SK-N-SH (cell line): ENCODE measurements at regions not wholly inside any gene's neighbourhood (a gene's known extent, or its start where the extent isn't known, plus 50 kb on each side); places are given as distances from the start of the nearest gene placed in this dataset.

Experiments
- CTCF ChIA-PET: fragments of 300-600, 350-600 bp; formaldehyde crosslinking; extraction: SDS; loops from one replicate; lab custom pipeline; 2021; lab: Yijun Ruan, JAX
- POLR2A ChIA-PET: fragments of 350-600 bp; sonication (Branson Sonifier 250); formaldehyde crosslinking; extraction: SDS; loops from one replicate; lab custom pipeline; 2020; ENCODE audit warnings: antibody characterized with exemption, inconsistent platforms; lab: Yijun Ruan, JAX
- DNase-seq: peaks from one replicate; pipeline ENCODE4 v3.0.0; 2012
- H2AFZ ChIP-seq: fragments of 200-600 bp; sonication (generic); 2 replicates; pipeline ENCODE4 v1.8.1; 2016; ENCODE audit warnings: antibody characterized with exemption, mild to moderate bottlenecking, low read depth
- H3F3A ChIP-seq: fragments of 200-600 bp; sonication (generic); replicated peaks from 2 replicates; pipeline ENCODE3; 2016; ENCODE audit warnings: antibody characterized with exemption, mild to moderate bottlenecking; ENCODE audit not compliant: insufficient read depth
- H3K27ac ChIP-seq, 2 experiments: fragments of 200-500 bp in 1 of 2; fragments of 200-600 bp in 1 of 2; sonication (Bioruptor generic) in 1 of 2; sonication (generic), shearing (Covaris generic) in 1 of 2; 2 replicates each; pipeline versions ENCODE4 v1.5.1 to v1.6.1; 2014 to 2016; ENCODE audit warnings: low read depth in 2 of 2, inconsistent platforms in 1 of 2, low read length in 1 of 2, mild to moderate bottlenecking in 1 of 2, mixed read lengths in 1 of 2
- H3K27me3 ChIP-seq: fragments of 200-600 bp; sonication (generic), shearing (Covaris generic); 2 replicates; pipeline ENCODE4 v1.6.1; 2016; ENCODE audit warnings: mixed run types; ENCODE audit not compliant: insufficient read depth
- H3K36me3 ChIP-seq, 2 experiments: fragments of 200-500 bp in 1 of 2; fragments of 200-600 bp in 1 of 2; sonication (Bioruptor generic) in 1 of 2; sonication (generic) in 1 of 2; replicated peaks in 1 of 2; 2 replicates each; pipeline versions ENCODE3 to v1.5.1; 2014 to 2016; ENCODE audit warnings: low read length in 1 of 2, mild to moderate bottlenecking in 1 of 2; ENCODE audit not compliant: insufficient read depth in 2 of 2, control insufficient read depth in 1 of 2
- H3K4me1 ChIP-seq, 2 experiments: fragments of 200-500 bp in 1 of 2; fragments of 200-600 bp in 1 of 2; sonication (Bioruptor generic) in 1 of 2; sonication (generic), shearing (Covaris generic) in 1 of 2; 2 replicates each; pipeline versions ENCODE4 v1.5.1 to v1.6.1; 2014 to 2016; ENCODE audit warnings: low read depth in 1 of 2, low read length in 1 of 2, mixed run types in 1 of 2; ENCODE audit not compliant: insufficient read depth in 2 of 2, control insufficient read depth in 1 of 2
- H3K4me2 ChIP-seq: fragments of 200-600 bp; sonication (generic), shearing (Covaris generic); 2 replicates; pipeline ENCODE4 v1.6.1; 2017; ENCODE audit warnings: mixed run types
- H3K4me3 ChIP-seq, 2 experiments: fragments of 200-500 bp in 1 of 2; fragments of 200-600 bp in 1 of 2; sonication (Bioruptor generic) in 1 of 2; sonication (generic), shearing (Covaris generic) in 1 of 2; 2 replicates each; pipeline versions ENCODE4 v1.5.1 to v1.8.1; 2014 to 2016; ENCODE audit warnings: low read depth in 2 of 2, inconsistent platforms in 1 of 2, low read length in 1 of 2, mild to moderate bottlenecking in 1 of 2, mixed read lengths in 1 of 2, moderate library complexity in 1 of 2
- H3K79me2 ChIP-seq: fragments of 200-600 bp; sonication (generic); 2 replicates; pipeline ENCODE4 v1.8.1; 2017; ENCODE audit warnings: mild to moderate bottlenecking; ENCODE audit not compliant: insufficient read depth
- H3K9ac ChIP-seq: fragments of 200-600 bp; sonication (generic); 2 replicates; pipeline ENCODE4 v1.6.1; 2017; ENCODE audit warnings: mixed run types
- H3K9me2 ChIP-seq: fragments of 200-600 bp; sonication (generic); 2 replicates; pipeline ENCODE4 v1.6.1; 2017; ENCODE audit warnings: mixed run types
- H3K9me3 ChIP-seq: fragments of 200-600 bp; sonication (generic); 2 replicates; pipeline ENCODE4 v1.6.1; 2017; ENCODE audit warnings: mixed run types, mild to moderate bottlenecking, moderate library complexity
- H4K20me1 ChIP-seq: fragments of 200-600 bp; sonication (generic); 2 replicates; pipeline ENCODE4 v1.6.1; 2017; ENCODE audit warnings: mild to moderate bottlenecking, mixed run types; ENCODE audit not compliant: insufficient read depth
- CHD2 ChIP-seq: fragments of 150-350 bp; IDR thresholded peaks from 2 replicates; pipeline ENCODE4 v1.6.1; 2018; ENCODE audit warnings: low read length; ENCODE audit not compliant: partially characterized antibody
- EP300 ChIP-seq, 2 experiments: IDR thresholded peaks; 2 replicates each; pipeline versions ENCODE4 v1.4.0 to v1.6.1; 2012; ENCODE audit warnings: borderline replicate concordance in 1 of 2, low read depth in 1 of 2, low read length in 1 of 2
- GABPA ChIP-seq: IDR thresholded peaks from 2 replicates; pipeline ENCODE4 v1.4.0; 2012; ENCODE audit warnings: low read depth, mild to moderate bottlenecking
- GATA2 ChIP-seq: sonication (generic); formaldehyde crosslinking; IDR thresholded peaks from 2 replicates; pipeline ENCODE4 v1.5.0; 2020; ENCODE audit warnings: mild to moderate bottlenecking, missing genetic modification reagents
- IRF3 ChIP-seq: fragments of 150-350 bp; IDR thresholded peaks from 2 replicates; pipeline ENCODE4 v1.6.1; 2016; ENCODE audit warnings: mild to moderate bottlenecking, low read depth, low read length
- JUND ChIP-seq: IDR thresholded peaks from 2 replicates; pipeline ENCODE4 v1.4.0; 2012
- MXI1 ChIP-seq: IDR thresholded peaks from 2 replicates; pipeline ENCODE4 v1.6.1; 2012; ENCODE audit warnings: mild to moderate bottlenecking, low read depth, low read length, improper control_type of control experiment
- PBX3 ChIP-seq: IDR thresholded peaks from 2 replicates; pipeline ENCODE4; 2012
- POLR2AphosphoS5 ChIP-seq: IDR thresholded peaks from 2 replicates; pipeline ENCODE4 v1.6.1; 2012; ENCODE audit warnings: low read depth, low read length
- RAD21 ChIP-seq: IDR thresholded peaks from 2 replicates; pipeline ENCODE4 v1.6.1; 2012; ENCODE audit warnings: mild to moderate bottlenecking, low read length
- RCOR1 ChIP-seq: fragments of 150-350 bp; IDR thresholded peaks from 2 replicates; pipeline ENCODE4 v1.6.1; 2017; ENCODE audit warnings: antibody characterized with exemption, low read length
- RXRA ChIP-seq: IDR thresholded peaks from 2 replicates; pipeline ENCODE4 v1.4.0; 2012; ENCODE audit warnings: low read depth, mild to moderate bottlenecking, borderline replicate concordance
- SIN3A ChIP-seq: IDR thresholded peaks from 2 replicates; pipeline ENCODE4 v1.6.1; 2012; ENCODE audit warnings: low read depth, mild to moderate bottlenecking, low read length, moderate library complexity, borderline replicate concordance
- SMC3 ChIP-seq: IDR thresholded peaks from 2 replicates; pipeline ENCODE4 v1.6.1; 2012; ENCODE audit warnings: low read depth, low read length, improper control_type of control experiment
- TAF1 ChIP-seq: IDR thresholded peaks from 2 replicates; pipeline ENCODE4 v1.6.1; 2012; ENCODE audit warnings: low read depth, mild to moderate bottlenecking, low read length, moderate library complexity, borderline replicate concordance
- TCF12 ChIP-seq: IDR thresholded peaks from 2 replicates; pipeline ENCODE4 v1.4.0; 2012
- TEAD4 ChIP-seq: IDR thresholded peaks from 2 replicates; pipeline ENCODE4 v1.4.0; 2012; ENCODE audit warnings: mild to moderate bottlenecking, borderline replicate concordance; ENCODE audit not compliant: insufficient read depth
- USF2 ChIP-seq: fragments of 150-350 bp; IDR thresholded peaks from 2 replicates; pipeline ENCODE4 v1.6.1; 2017; ENCODE audit warnings: antibody characterized with exemption, low read length, low read depth, borderline replicate concordance
- WGBS: methylation state at CpG from one replicate; pipeline ENCODE4 v1.1.6; 2017; ENCODE audit warnings: low lambda C conversion rate; 5-methylcytosine and 5-hydroxymethylcytosine counted together
- TF ChIP-seq, protein P1 (sequence below): IDR thresholded peaks from 2 replicates; pipeline ENCODE4 v1.4.0; 2012; ENCODE audit warnings: low read depth
- TF ChIP-seq, protein P2 (sequence below): IDR thresholded peaks from 2 replicates; pipeline ENCODE4 v1.6.1; 2012; ENCODE audit warnings: mild to moderate bottlenecking, low read depth, low read length, moderate library complexity

- no peak for DNase-seq
- Histone ChIP-seq H3K9me3 (no peaks in the 10 kb centered on the region), H3K79me2 (no peaks in the 10 kb centered on the region), H3K27me3 (no peaks in the 10 kb centered on the region), H3K4me2 (no peak overlapping the region), H4K20me1 (no peaks in the 10 kb centered on the region), H3K36me3 (no peaks in the 10 kb centered on the region), H3K4me3 (no peak overlapping the region), H3K9me2 (no peaks in the 10 kb centered on the region), H2AFZ (no peak overlapping the region), H3K9ac (no peak overlapping the region), H3F3A (peaks cover 11% of the 10 kb centered on the region), H3K27ac (no peak overlapping the region), H3K4me1 (peaks cover 0 to 11% of the 10 kb centered on the region in 2 experiments; a peak in 1 of 4 replicates)
- WGBS = 83% methylated on average over 12 of the region's 12 CpGs
- POLR2A ChIA-PET = no interaction called here
- CTCF ChIA-PET = no interaction called here
- TF ChIP-seq EP300 (IDR thresholded peaks at IDR 0.05; ENCODE audit: borderline replicate concordance in 1 of 2, low read depth in 1 of 2, low read length in 1 of 2) (no peak), SIN3A (no peak), SMC3 (no peak), IRF3 (no peak), RCOR1 (no peak), GABPA (no peak), CHD2 (no peak), MXI1 (no peak), TCF12 (no peak), PBX3 (no peak), TAF1 (no peak)
These were observed 214.0 kb upstream of the HTR2A start for GRCh38 chr13:47110833-47111240.

GRCh38 chr13:47110141-47110540 is 213.3 kb upstream of the HTR2A start:
- WGBS = 80% methylated on average over 4 of the region's 4 CpGs
- Histone ChIP-seq H3K4me2 (no peak overlapping the region), H3K9me2 (no peaks in the 10 kb centered on the region), H3K4me3 (no peak overlapping the region)
- POLR2A ChIA-PET = no interaction called here
- TF ChIP-seq, protein P1, sequence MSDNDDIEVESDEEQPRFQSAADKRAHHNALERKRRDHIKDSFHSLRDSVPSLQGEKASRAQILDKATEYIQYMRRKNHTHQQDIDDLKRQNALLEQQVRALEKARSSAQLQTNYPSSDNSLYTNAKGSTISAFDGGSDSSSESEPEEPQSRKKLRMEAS = no peak
- TF ChIP-seq USF2 (no peak), POLR2AphosphoS5 (no peak), GATA2 (no peak), JUND (no peak), RXRA (no peak), TCF12 (no peak), RAD21 (no peak), RCOR1 (no peak), TEAD4 (no peak)
- TF ChIP-seq, protein P2, sequence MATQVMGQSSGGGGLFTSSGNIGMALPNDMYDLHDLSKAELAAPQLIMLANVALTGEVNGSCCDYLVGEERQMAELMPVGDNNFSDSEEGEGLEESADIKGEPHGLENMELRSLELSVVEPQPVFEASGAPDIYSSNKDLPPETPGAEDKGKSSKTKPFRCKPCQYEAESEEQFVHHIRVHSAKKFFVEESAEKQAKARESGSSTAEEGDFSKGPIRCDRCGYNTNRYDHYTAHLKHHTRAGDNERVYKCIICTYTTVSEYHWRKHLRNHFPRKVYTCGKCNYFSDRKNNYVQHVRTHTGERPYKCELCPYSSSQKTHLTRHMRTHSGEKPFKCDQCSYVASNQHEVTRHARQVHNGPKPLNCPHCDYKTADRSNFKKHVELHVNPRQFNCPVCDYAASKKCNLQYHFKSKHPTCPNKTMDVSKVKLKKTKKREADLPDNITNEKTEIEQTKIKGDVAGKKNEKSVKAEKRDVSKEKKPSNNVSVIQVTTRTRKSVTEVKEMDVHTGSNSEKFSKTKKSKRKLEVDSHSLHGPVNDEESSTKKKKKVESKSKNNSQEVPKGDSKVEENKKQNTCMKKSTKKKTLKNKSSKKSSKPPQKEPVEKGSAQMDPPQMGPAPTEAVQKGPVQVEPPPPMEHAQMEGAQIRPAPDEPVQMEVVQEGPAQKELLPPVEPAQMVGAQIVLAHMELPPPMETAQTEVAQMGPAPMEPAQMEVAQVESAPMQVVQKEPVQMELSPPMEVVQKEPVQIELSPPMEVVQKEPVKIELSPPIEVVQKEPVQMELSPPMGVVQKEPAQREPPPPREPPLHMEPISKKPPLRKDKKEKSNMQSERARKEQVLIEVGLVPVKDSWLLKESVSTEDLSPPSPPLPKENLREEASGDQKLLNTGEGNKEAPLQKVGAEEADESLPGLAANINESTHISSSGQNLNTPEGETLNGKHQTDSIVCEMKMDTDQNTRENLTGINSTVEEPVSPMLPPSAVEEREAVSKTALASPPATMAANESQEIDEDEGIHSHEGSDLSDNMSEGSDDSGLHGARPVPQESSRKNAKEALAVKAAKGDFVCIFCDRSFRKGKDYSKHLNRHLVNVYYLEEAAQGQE = no peak
- TF ChIP-seq, all 33 proteins: peak for 0
- H3F3A ChIP-seq = peaks cover 11% of the 10 kb centered on the region
- H3K36me3 ChIP-seq = no peaks in the 10 kb centered on the region
- H3K27ac ChIP-seq = no peak overlapping the region
- no peaks in the 10 kb centered on the region for H4K20me1 ChIP-seq
- no peaks in the 10 kb centered on the region for H3K79me2 ChIP-seq
- no peak overlapping the region for H2AFZ ChIP-seq
- H3K4me1 ChIP-seq = peaks cover 0 to 11% of the 10 kb centered on the region in 2 experiments; a peak in 1 of 4 replicates
- CTCF ChIA-PET = no interaction called here
- no peaks in the 10 kb centered on the region for H3K27me3 ChIP-seq
- H3K9ac ChIP-seq = no peak overlapping the region
- DNase-seq = no peak
- H3K9me3 ChIP-seq = no peaks in the 10 kb centered on the region
